ENCODE measurements at regions not wholly inside any gene's neighbourhood (a gene's known extent, or its start where the extent isn't known, plus 50 kb on each side); places are given as distances from the start of the nearest gene placed in this dataset.

DNA sequence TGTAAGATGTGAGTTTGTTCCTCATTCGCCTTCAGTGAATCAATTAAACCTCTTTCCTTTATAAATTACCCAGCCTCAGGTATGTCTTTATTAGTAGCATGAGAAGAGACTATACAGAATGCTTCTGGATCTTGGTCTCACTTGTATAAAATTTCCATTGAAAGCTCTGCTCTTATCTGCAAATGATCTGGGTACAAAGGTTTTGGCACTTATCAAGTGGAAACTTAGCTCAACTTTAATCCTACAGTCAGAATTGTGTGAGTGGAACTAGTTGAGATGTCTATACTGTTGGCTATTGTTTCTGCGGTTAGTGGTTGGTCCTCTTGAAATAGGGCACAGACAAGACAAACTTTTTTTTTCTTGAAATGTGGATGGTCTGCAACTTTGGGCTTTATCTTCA lies 71.2 kb upstream of the CHORDC1 start:
- TF ChIP-seq, protein P1, sequence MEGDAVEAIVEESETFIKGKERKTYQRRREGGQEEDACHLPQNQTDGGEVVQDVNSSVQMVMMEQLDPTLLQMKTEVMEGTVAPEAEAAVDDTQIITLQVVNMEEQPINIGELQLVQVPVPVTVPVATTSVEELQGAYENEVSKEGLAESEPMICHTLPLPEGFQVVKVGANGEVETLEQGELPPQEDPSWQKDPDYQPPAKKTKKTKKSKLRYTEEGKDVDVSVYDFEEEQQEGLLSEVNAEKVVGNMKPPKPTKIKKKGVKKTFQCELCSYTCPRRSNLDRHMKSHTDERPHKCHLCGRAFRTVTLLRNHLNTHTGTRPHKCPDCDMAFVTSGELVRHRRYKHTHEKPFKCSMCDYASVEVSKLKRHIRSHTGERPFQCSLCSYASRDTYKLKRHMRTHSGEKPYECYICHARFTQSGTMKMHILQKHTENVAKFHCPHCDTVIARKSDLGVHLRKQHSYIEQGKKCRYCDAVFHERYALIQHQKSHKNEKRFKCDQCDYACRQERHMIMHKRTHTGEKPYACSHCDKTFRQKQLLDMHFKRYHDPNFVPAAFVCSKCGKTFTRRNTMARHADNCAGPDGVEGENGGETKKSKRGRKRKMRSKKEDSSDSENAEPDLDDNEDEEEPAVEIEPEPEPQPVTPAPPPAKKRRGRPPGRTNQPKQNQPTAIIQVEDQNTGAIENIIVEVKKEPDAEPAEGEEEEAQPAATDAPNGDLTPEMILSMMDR (IDR thresholded peaks at IDR 0.05), result no peak
- no peak for TF ChIP-seq POLR2A (IDR thresholded peaks at IDR 0.05)
